Neural cell (in vitro differentiated cells): ENCODE measurements at regions not wholly inside any gene's neighbourhood (a gene's known extent, or its start where the extent isn't known, plus 50 kb on each side); places are given as distances from the start of the nearest gene placed in this dataset.

Source experiments
- H2AFZ ChIP-seq: fragments of 200-600, 300-800 bp; sonication (generic), shearing (Covaris generic); 2 replicates; pipeline ENCODE4 v1.6.0; 2014; ENCODE audit warnings: low read depth, mild to moderate bottlenecking, antibody characterized with exemption, low read length, moderate library complexity
- H3F3A ChIP-seq: fragments of 200-600 bp; shearing (Covaris generic); 2 replicates; pipeline ENCODE4 v1.6.1; 2016; ENCODE audit warnings: mild to moderate bottlenecking, moderate library complexity, mixed read lengths, antibody characterized with exemption, low read length; ENCODE audit not compliant: insufficient read depth, poor library complexity, severe bottlenecking
- H3K27ac ChIP-seq: fragments of 200-600, 300-800 bp; sonication (generic), shearing (Covaris generic); 2 replicates; pipeline ENCODE4 v1.5.1; 2014; ENCODE audit warnings: mild to moderate bottlenecking, low read length, moderate library complexity
- H3K27me3 ChIP-seq: fragments of 300-800, 200-600 bp; sonication (generic), shearing (Covaris generic); 2 replicates; pipeline ENCODE4 v1.6.0; 2014; ENCODE audit warnings: mild to moderate bottlenecking, low read depth, low read length, moderate library complexity; ENCODE audit not compliant: insufficient read depth
- H3K36me3 ChIP-seq: fragments of 300-800, 200-600 bp; sonication (generic), shearing (Covaris generic); 2 replicates; pipeline ENCODE4 v1.5.1; 2014; ENCODE audit warnings: mild to moderate bottlenecking, antibody characterized with exemption, low read length, moderate library complexity; ENCODE audit not compliant: insufficient read depth
- H3K4me2 ChIP-seq: fragments of 300-800, 200-600 bp; sonication (generic), shearing (Covaris generic); 2 replicates; pipeline ENCODE4 v1.6.0; 2014; ENCODE audit warnings: mild to moderate bottlenecking, low read length
- H3K4me3 ChIP-seq: fragments of 300-800, 200-600 bp; sonication (generic), shearing (Covaris generic); 2 replicates; pipeline ENCODE4 v1.5.1; 2014; ENCODE audit warnings: mild to moderate bottlenecking, low read length, moderate library complexity
- H3K79me2 ChIP-seq: fragments of 200-600 bp; shearing (Covaris generic); replicated peaks from 2 replicates; pipeline ENCODE4 v1.6.0; 2014; ENCODE audit warnings: mild to moderate bottlenecking, low read length, moderate library complexity; ENCODE audit not compliant: insufficient read depth
- H3K9ac ChIP-seq: fragments of 300-800, 200-600 bp; sonication (generic), shearing (Covaris generic); 2 replicates; pipeline ENCODE4 v1.6.1; 2016; ENCODE audit warnings: mild to moderate bottlenecking, low read length, mixed read lengths
- H3K9me2 ChIP-seq: fragments of 200-600 bp; shearing (Covaris generic); 2 replicates; pipeline ENCODE4 v1.6.1; 2016; ENCODE audit warnings: mild to moderate bottlenecking, low read length, mixed read lengths; ENCODE audit not compliant: insufficient read depth
- H3K9me3 ChIP-seq: fragments of 200-600, 300-800 bp; sonication (generic), shearing (Covaris generic); 2 replicates; pipeline ENCODE4 v1.6.1; 2016; ENCODE audit warnings: mild to moderate bottlenecking, mixed run types, low read length, moderate library complexity, mixed read lengths
- H4K20me1 ChIP-seq: fragments of 200-600 bp; shearing (Covaris generic); 2 replicates; pipeline ENCODE4 v1.6.1; 2016; ENCODE audit warnings: mild to moderate bottlenecking, mixed run types; ENCODE audit not compliant: insufficient read depth
- CTCF ChIP-seq: fragments of 450-650 bp; IDR thresholded peaks from 2 replicates; pipeline ENCODE4 v1.5.1; 2014; ENCODE audit warnings: antibody characterized with exemption, mild to moderate bottlenecking, moderate library complexity; ENCODE audit not compliant: poor library complexity, severe bottlenecking
- EP300 ChIP-seq: fragments of 450-650 bp; conservative IDR thresholded peaks from 2 replicates; pipeline ENCODE4 v1.6.1; 2014; ENCODE audit warnings: antibody characterized with exemption, mild to moderate bottlenecking, moderate library complexity; ENCODE audit not compliant: poor library complexity, severe bottlenecking
- MXI1 ChIP-seq: fragments of 450-650 bp; conservative IDR thresholded peaks from 2 replicates; pipeline ENCODE4 v1.6.1; 2014; ENCODE audit warnings: antibody characterized with exemption, mild to moderate bottlenecking; ENCODE audit not compliant: poor library complexity, severe bottlenecking
- POLR2AphosphoS5 ChIP-seq: IDR thresholded peaks from 2 replicates; pipeline ENCODE4 v1.6.1; 2012
- RAD21 ChIP-seq: fragments of 450-650 bp; conservative IDR thresholded peaks from 2 replicates; pipeline ENCODE4 v1.6.1; 2014; ENCODE audit warnings: antibody characterized with exemption, mild to moderate bottlenecking, moderate library complexity
- REST ChIP-seq: IDR thresholded peaks from 2 replicates; pipeline ENCODE4 v1.6.1; 2012; ENCODE audit warnings: borderline replicate concordance
- SMC3 ChIP-seq: fragments of 450-650 bp; conservative IDR thresholded peaks from 2 replicates; pipeline ENCODE4 v1.6.1; 2014; ENCODE audit warnings: antibody characterized with exemption, mild to moderate bottlenecking, moderate library complexity; ENCODE audit not compliant: poor library complexity
- TAF1 ChIP-seq: IDR thresholded peaks from 2 replicates; pipeline ENCODE4 v1.6.1; 2012; ENCODE audit warnings: low read depth

- H3K9me3 ChIP-seq = no peaks in the 10 kb centered on the region
- H3K27me3 ChIP-seq = no peaks in the 10 kb centered on the region
- H3K4me3 ChIP-seq = no peak overlapping the region
- H2AFZ ChIP-seq = no peak overlapping the region
- no peaks in the 10 kb centered on the region for H3K36me3 ChIP-seq
- H3K79me2 ChIP-seq = no peaks in the 10 kb centered on the region
- H3K27ac ChIP-seq = no peak overlapping the region
- H3K4me2 ChIP-seq = no peak overlapping the region
- TF ChIP-seq MXI1 (no peak), REST (no peak), TAF1 (no peak), RAD21 (no peak), EP300 (no peak), CTCF (no peak), SMC3 (no peak), POLR2AphosphoS5 (no peak)
- H3K9ac ChIP-seq = no peak overlapping the region
- no peaks in the 10 kb centered on the region for H4K20me1 ChIP-seq
- no peaks in the 10 kb centered on the region for H3F3A ChIP-seq
- H3K9me2 ChIP-seq = no peaks in the 10 kb centered on the region
Measured at GRCh38 chr2:158025255-158025996, 76.2 kb upstream of the UPP2 start.

- no peaks in the 10 kb centered on the region for H4K20me1 ChIP-seq
Measured at GRCh38 chr2:158024288-158024898, 77.3 kb upstream of the UPP2 start.

More at GRCh38 chr2:158024288-158024898, 77.3 kb upstream of the UPP2 start:
- Histone ChIP-seq H3K79me2 (no peaks in the 10 kb centered on the region), H3K9me2 (no peaks in the 10 kb centered on the region), H3K36me3 (no peaks in the 10 kb centered on the region), H3K4me2 (no peak overlapping the region), H3K9ac (no peak overlapping the region), H3K9me3 (no peaks in the 10 kb centered on the region), H3K4me3 (no peak overlapping the region), H2AFZ (no peak overlapping the region), H3K27ac (no peak overlapping the region), H3K27me3 (no peaks in the 10 kb centered on the region), H3F3A (no peaks in the 10 kb centered on the region)
- TF ChIP-seq SMC3 (peak; percentile 89), RAD21 (peak; percentile 82), CTCF (peak; percentile 87), POLR2AphosphoS5 (no peak)
